ENCODE measurements at regions not wholly inside any gene's neighbourhood (a gene's known extent, or its start where the extent isn't known, plus 50 kb on each side); places are given as distances from the start of the nearest gene placed in this dataset.

DNA sequence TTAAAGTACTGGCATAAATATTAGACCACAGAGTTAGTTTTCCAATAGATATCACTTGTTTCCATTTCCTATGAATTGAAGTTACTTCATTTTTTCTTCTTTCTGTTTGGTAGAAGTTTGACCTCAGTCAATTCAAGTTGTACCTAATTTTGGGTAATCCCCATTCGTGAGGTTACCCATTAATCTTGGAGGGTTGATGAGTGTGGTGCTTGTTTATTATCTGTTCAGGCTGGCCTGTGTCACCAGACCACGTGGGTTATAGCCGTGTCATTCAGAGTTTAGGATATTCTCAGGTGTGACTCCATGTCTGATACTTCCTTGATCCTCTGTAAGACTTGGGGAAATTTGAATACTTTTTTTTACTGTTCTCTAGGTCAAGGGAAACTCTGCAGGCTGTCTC lies 133.9 kb upstream of the TPK1 start:
- in situ Hi-C loops (cut with MboI; ENCODE audit: low pct_unique_long_range_greater_than_20kb in 2 of 9, low sequenced_read_pairs in 9 of 9, unreplicated experiment in 9 of 9): no loop called here
- no peak for ATAC-seq (replicated peaks in 6 of 8)
- Histone ChIP-seq H3K4me1 (replicated peaks in 1 of 2) (no peaks in the 10 kb centered on the region), H3K27ac (no peak overlapping the region), H3K4me3 (no peak overlapping the region)
- 0 to 90% (median 68%) methylated on average over 2 to 3 of the region's 3 CpGs; no CpG with 5 or more reads in 3 of the 10 experiments for WGBS, 10 experiments

DNA sequence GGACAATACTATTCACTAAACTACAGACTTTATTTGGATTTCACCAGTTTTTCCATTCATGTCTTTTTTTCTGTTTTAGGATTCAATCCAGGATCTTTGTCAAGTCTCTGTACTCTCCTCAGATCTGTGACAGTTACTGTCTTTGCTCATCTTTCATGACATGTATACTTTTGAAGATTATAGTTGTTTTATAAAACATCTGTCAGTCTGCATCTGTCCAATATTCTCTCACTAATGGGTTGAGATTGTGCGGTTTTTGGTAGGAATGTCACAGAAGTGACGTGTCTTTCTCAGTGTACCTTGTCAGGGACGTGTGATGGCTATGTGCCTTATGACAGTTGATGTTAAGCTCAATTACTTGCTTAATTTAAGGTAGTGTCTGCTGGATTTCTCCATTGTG lies 124.9 kb upstream of the TPK1 start:
- 0 to 100% (median 72%) methylated on average over 1 to 2 of the region's 3 CpGs; no CpG with 5 or more reads in 3 of the 10 experiments for WGBS, 10 experiments
- H3K27ac ChIP-seq: no peak overlapping the region
- no peak for ATAC-seq (replicated peaks in 6 of 8)
- H3K4me1 ChIP-seq (replicated peaks in 1 of 2): no peaks in the 10 kb centered on the region
- in situ Hi-C loops (cut with MboI; ENCODE audit: low pct_unique_long_range_greater_than_20kb in 2 of 9, low sequenced_read_pairs in 9 of 9, unreplicated experiment in 9 of 9): no loop called here
- H3K4me3 ChIP-seq: no peak overlapping the region

DNA sequence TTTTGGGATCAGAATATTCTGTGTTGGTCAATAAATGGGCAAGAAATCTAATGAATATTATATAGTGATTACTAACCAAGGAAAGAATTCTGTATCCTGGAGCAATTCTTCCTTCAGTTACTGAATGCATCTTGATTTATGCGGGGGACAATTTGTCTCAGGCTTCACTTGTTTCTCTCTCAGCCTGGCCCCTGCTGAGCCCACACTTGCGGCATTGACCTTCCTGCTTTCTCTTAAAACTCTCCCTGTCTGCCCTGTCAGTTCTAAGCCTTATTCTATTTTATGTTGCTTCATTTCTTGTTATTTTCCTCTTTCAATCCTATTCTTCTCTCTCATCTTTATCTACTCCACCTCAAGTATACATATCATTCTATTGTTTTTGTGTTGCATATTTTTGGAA lies 122.1 kb upstream of the TPK1 start:
- in situ Hi-C loops (cut with MboI; ENCODE audit: low pct_unique_long_range_greater_than_20kb in 2 of 9, low sequenced_read_pairs in 9 of 9, unreplicated experiment in 9 of 9): no loop called here
- 0 to 63% (median 30%) methylated on average over 1 to 2 of the region's 2 CpGs for WGBS, 10 experiments
- Histone ChIP-seq H3K4me3 (no peak overlapping the region), H3K27ac (no peak overlapping the region), H3K4me1 (replicated peaks in 1 of 2) (no peaks in the 10 kb centered on the region)
- no peak for ATAC-seq (replicated peaks in 6 of 8)

- H3K4me1 ChIP-seq (replicated peaks in 1 of 2): no peaks in the 10 kb centered on the region
- H3K4me3 ChIP-seq: no peak overlapping the region
- no peak overlapping the region for H3K27ac ChIP-seq
- in situ Hi-C loops (cut with MboI; ENCODE audit: low pct_unique_long_range_greater_than_20kb in 2 of 9, low sequenced_read_pairs in 9 of 9, unreplicated experiment in 9 of 9): no loop called here
- WGBS, 10 experiments: 0 to 92% (median 75%) methylated on average over 1 of the region's 1 CpG; no CpG with 5 or more reads in 4 of the 10 experiments
- ATAC-seq (replicated peaks in 6 of 8): no peak
Observed at GRCh38 chr7:144955422-144955821, 119.6 kb upstream of the TPK1 start.

DNA sequence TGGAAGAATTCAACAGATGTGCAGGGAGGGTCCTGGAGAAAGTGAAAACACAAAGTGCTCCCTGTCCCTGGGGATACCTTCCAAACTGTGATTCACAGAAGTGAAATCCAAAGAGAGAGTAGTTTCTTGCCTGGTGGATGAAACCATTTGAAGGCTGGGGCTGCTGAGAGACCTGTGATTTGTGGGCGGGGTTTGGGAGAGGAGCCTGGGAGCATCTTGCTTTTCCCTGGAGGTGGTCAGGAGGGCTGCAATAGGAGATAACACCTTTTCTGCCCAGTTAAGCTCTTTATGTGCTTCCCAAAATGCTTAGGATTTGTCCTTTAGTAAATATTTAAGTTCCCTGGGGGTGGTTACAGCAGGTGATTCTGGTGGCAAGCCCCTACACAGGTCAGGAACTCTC lies 105.3 kb upstream of the TPK1 start:
- ATAC-seq (replicated peaks in 6 of 8): no peak

GRCh38 chr7:144937199-144937598 lies 101.3 kb upstream of the TPK1 start:
- in situ Hi-C loops (cut with MboI; ENCODE audit: low pct_unique_long_range_greater_than_20kb in 2 of 9, low sequenced_read_pairs in 9 of 9, unreplicated experiment in 9 of 9): no loop called here
- ATAC-seq (replicated peaks in 6 of 8): no peak
- WGBS, 10 experiments: 0 to 38% (median 0%) methylated on average over 1 of the region's 2 CpGs; no CpG with 5 or more reads in 7 of the 10 experiments
- no peak overlapping the region for H3K4me3 ChIP-seq
- peaks cover 0 to 3% of the 10 kb centered on the region in 2 donors for H3K4me1 ChIP-seq (replicated peaks in 1 of 2)
- H3K27ac ChIP-seq: no peak overlapping the region

More for the DNA sequence above, 105.3 kb upstream of the TPK1 start:
- Histone ChIP-seq H3K4me3 (no peak overlapping the region), H3K4me1 (replicated peaks in 1 of 2) (no peaks in the 10 kb centered on the region), H3K27ac (no peak overlapping the region)
- in situ Hi-C loops (cut with MboI; ENCODE audit: low pct_unique_long_range_greater_than_20kb in 2 of 9, low sequenced_read_pairs in 9 of 9, unreplicated experiment in 9 of 9): no loop called here
- 0 to 100% (median 83%) methylated on average over 1 of the region's 1 CpG; no CpG with 5 or more reads in 7 of the 10 experiments for WGBS, 10 experiments

- WGBS, 10 experiments: 0 to 83% (median 0%) methylated on average over 1 of the region's 1 CpG; no CpG with 5 or more reads in 7 of the 10 experiments
Observed at GRCh38 chr7:144936314-144936713, 100.5 kb upstream of the TPK1 start.

DNA sequence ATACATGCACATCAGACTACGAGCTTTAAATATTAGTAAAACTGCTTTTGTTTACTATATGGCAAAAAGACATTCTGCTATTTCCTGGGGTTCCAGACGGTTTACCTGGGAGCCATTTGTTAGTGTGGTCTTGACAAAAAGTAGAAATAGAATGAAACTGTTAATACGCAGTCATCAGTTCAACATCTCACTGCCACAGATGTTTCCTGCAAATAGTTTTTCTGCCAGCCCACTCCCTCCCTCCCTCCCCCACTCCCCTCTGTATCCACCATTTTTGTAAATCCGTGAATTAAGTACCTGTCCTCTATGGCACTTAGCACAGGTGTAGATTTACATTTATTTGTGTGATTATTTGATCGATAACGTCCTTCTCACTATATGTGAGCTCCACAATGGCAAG lies 74.6 kb upstream of the TPK1 start:
- Histone ChIP-seq H3K4me3 (no peak overlapping the region), H3K4me1 (replicated peaks in 1 of 2) (no peaks in the 10 kb centered on the region), H3K27ac (no peak overlapping the region)
- in situ Hi-C loops (cut with MboI; ENCODE audit: low pct_unique_long_range_greater_than_20kb in 2 of 9, low sequenced_read_pairs in 9 of 9, unreplicated experiment in 9 of 9): no loop called here
- no peak for ATAC-seq (replicated peaks in 6 of 8)
- 0 to 100% (median 81%) methylated on average over 1 to 6 of the region's 6 CpGs for WGBS, 10 experiments

More at GRCh38 chr7:144936314-144936713, 100.5 kb upstream of the TPK1 start:
- ATAC-seq (replicated peaks in 6 of 8): no peak
- Histone ChIP-seq H3K4me3 (no peak overlapping the region), H3K4me1 (replicated peaks in 1 of 2) (peaks cover 0 to 3% of the 10 kb centered on the region in 2 donors), H3K27ac (no peak overlapping the region)
- in situ Hi-C loops (cut with MboI; ENCODE audit: low pct_unique_long_range_greater_than_20kb in 2 of 9, low sequenced_read_pairs in 9 of 9, unreplicated experiment in 9 of 9): no loop called here

DNA sequence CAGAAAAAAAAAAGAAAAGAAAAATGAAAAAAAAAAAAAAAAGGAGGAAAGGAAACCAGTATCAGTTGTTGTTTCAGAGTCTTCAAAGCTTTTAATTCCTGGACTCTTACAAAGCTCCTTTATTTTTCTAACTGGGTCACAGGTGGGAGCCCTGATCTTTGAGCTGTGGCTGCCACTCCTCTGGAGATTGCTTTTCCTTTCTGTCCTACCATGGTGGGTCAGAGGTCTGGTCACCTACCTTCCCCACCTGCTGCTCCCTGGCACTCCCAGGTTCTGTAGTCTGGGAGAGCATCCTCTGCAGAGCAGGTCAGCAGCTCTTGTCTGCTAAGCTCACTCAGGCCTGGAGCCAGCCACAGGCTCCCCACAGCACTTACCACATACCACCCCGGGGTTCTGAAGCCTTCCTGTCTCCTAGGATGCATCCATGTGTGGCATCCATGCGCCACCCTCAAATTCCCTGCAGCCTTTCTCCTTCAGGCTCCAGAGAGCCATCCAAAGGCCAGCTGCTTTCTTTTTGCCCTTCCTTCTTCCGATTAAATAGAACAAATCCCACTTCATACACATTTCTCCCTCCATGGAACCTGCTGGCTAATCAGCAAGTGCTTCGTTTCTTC lies 73.2 kb upstream of the TPK1 start:
- H3K4me3 ChIP-seq: no peak overlapping the region
- no peak overlapping the region for H3K27ac ChIP-seq
- 10 to 94% (median 40%) methylated on average over 1 to 3 of the region's 4 CpGs; no CpG with 5 or more reads in 3 of the 10 experiments for WGBS, 10 experiments
- H3K4me1 ChIP-seq (replicated peaks in 1 of 2): no peaks in the 10 kb centered on the region
- no peak for ATAC-seq (replicated peaks in 6 of 8)
- in situ Hi-C loops (cut with MboI; ENCODE audit: low pct_unique_long_range_greater_than_20kb in 2 of 9, low sequenced_read_pairs in 9 of 9, unreplicated experiment in 9 of 9): no loop called here

- Histone ChIP-seq H3K27ac (no peak overlapping the region), H3K4me3 (no peak overlapping the region), H3K4me1 (replicated peaks in 1 of 2) (no peaks in the 10 kb centered on the region)
- in situ Hi-C loops (cut with MboI; ENCODE audit: low pct_unique_long_range_greater_than_20kb in 2 of 9, low sequenced_read_pairs in 9 of 9, unreplicated experiment in 9 of 9): no loop called here
- 0 to 100% (median 53%) methylated on average over 1 of the region's 1 CpG; no CpG with 5 or more reads in 2 of the 10 experiments for WGBS, 10 experiments
- no peak for ATAC-seq (replicated peaks in 6 of 8)
Observed at GRCh38 chr7:144908324-144908723, 72.5 kb upstream of the TPK1 start.

GRCh38 chr7:144907577-144907976 lies 71.7 kb upstream of the TPK1 start:
- in situ Hi-C loops (cut with MboI; ENCODE audit: low pct_unique_long_range_greater_than_20kb in 2 of 9, low sequenced_read_pairs in 9 of 9, unreplicated experiment in 9 of 9): no loop called here
- H3K4me1 ChIP-seq (replicated peaks in 1 of 2): no peaks in the 10 kb centered on the region
- ATAC-seq (replicated peaks in 6 of 8): no peak
- 0 to 70% (median 45%) methylated on average over 1 to 4 of the region's 4 CpGs; no CpG with 5 or more reads in 2 of the 10 experiments for WGBS, 10 experiments
- H3K4me3 ChIP-seq: no peak overlapping the region
- no peak overlapping the region for H3K27ac ChIP-seq

DNA sequence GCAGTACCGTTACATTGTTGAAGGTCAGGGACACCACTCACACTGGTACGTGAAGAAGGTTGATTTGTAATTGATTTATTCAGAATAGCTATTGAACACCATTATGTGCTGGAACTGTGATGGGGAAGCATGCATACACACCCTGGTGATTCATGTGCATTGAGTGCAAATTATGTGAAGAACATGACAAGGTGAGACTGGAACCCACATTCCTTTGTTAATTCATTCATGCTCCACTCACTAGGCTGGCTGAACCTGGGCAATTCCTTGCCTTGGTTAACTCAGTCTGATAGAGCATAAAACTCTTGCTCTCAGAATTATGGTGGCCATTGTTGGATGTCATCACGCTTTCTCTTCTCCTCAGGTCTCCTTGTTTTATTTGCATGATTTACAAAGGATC lies 67.3 kb upstream of the TPK1 start:
- WGBS, 10 experiments: 19 to 100% (median 84%) methylated on average over 1 to 3 of the region's 3 CpGs; no CpG with 5 or more reads in 1 of the 10 experiments
- H3K27ac ChIP-seq: no peak overlapping the region
- no peak overlapping the region for H3K4me3 ChIP-seq
- H3K4me1 ChIP-seq (replicated peaks in 1 of 2): no peaks in the 10 kb centered on the region
- ATAC-seq (replicated peaks in 6 of 8): peak in 1 of 8 experiments; percentile 38
- in situ Hi-C loops (cut with MboI; ENCODE audit: low pct_unique_long_range_greater_than_20kb in 2 of 9, low sequenced_read_pairs in 9 of 9, unreplicated experiment in 9 of 9): no loop called here

GRCh38 chr7:144892761-144893160 lies 56.9 kb upstream of the TPK1 start:
- in situ Hi-C loops (cut with MboI; ENCODE audit: low pct_unique_long_range_greater_than_20kb in 2 of 9, low sequenced_read_pairs in 9 of 9, unreplicated experiment in 9 of 9): no loop called here
- WGBS, 10 experiments: 0 to 100% (median 62%) methylated on average over 1 to 3 of the region's 3 CpGs; no CpG with 5 or more reads in 2 of the 10 experiments
- Histone ChIP-seq H3K27ac (no peak overlapping the region), H3K4me1 (replicated peaks in 1 of 2) (no peaks in the 10 kb centered on the region), H3K4me3 (no peak overlapping the region)
- ATAC-seq (replicated peaks in 6 of 8): no peak
